ENCODE measurements at regions not wholly inside any gene's neighbourhood (a gene's known extent, or its start where the extent isn't known, plus 50 kb on each side); places are given as distances from the start of the nearest gene placed in this dataset.
A peak's percentile ranks its signal among the peaks of the same experiment; 100 is the strongest.
"Not testable (repeated sequence)": the region's sequence is repeated elsewhere in the genome, so short reads cannot be mapped to it uniquely, and the experiment has no call there.

DNA sequence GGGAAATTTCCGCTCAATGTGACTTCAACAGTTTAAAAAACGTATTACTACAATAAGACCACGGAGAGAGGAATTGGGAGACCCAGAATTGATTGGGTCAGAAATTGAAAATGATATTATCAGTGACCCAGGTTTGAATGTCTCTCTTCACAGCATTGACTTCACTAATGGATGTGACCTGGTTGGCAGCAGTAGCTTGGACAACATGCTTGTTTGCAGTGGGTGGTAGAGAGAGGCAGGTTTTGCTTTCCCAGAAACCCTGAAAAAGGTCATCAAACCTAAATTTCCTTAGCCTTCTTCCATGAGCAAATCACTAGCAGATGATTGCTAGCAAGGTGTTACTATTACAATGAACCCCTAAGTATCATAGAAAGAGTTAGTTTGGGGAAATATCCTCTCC, 89.7 kb upstream of the ANTXRL start:
- intact Hi-C loops (cut with micrococcal nuclease; ENCODE audit: unreplicated experiment): no loop called here

DNA sequence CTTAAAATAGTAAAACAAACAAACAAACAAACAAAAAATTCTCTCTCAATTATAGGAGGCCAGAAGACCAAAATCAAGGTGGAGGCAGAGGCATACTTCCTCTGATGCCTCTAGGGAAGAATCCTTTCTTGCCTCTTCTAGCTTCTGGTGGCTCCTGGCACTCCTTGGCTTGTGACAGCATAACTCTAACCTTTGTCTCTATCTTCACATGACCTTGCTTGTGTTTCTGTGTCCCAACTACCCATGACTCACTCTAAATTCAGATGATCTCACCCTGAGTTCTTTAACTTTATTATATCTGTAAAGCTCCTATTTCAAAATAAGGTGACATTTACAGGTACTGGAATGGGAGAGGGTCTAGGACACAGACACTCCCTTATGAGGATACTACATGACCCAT, 88.3 kb upstream of the ANTXRL start:
- Histone ChIP-seq H3K4me2 (no peak overlapping the region), H3K4me1 (replicated peaks; ENCODE audit: insufficient read depth) (no peaks in the 10 kb centered on the region), H3F3A (ENCODE audit: insufficient read depth, low read depth) (no peaks in the 10 kb centered on the region), H3K9me3 (ENCODE audit: insufficient read depth, low read depth) (no peaks in the 10 kb centered on the region), H4K20me1 (ENCODE audit: insufficient read depth) (no peaks in the 10 kb centered on the region), H3K36me3 (ENCODE audit: low read depth) (no peaks in the 10 kb centered on the region), H3K27ac (no peak overlapping the region), H3K4me3 (no peak overlapping the region), H3K27me3 (ENCODE audit: insufficient read depth, low read depth) (no peaks in the 10 kb centered on the region), H2AFZ (no peak overlapping the region), H3K79me2 (ENCODE audit: low read depth) (no peaks in the 10 kb centered on the region), H3K9me2 (ENCODE audit: insufficient read depth) (no peaks in the 10 kb centered on the region)
- ChIA-PET POLR2A (ENCODE audit: unreplicated experiment) (no interaction called here), CTCF (no interaction called here)
- TF ChIP-seq EZH2 (IDR thresholded peaks at IDR 0.05; ENCODE audit: low read depth): no peak
- TF ChIP-seq, protein P1, sequence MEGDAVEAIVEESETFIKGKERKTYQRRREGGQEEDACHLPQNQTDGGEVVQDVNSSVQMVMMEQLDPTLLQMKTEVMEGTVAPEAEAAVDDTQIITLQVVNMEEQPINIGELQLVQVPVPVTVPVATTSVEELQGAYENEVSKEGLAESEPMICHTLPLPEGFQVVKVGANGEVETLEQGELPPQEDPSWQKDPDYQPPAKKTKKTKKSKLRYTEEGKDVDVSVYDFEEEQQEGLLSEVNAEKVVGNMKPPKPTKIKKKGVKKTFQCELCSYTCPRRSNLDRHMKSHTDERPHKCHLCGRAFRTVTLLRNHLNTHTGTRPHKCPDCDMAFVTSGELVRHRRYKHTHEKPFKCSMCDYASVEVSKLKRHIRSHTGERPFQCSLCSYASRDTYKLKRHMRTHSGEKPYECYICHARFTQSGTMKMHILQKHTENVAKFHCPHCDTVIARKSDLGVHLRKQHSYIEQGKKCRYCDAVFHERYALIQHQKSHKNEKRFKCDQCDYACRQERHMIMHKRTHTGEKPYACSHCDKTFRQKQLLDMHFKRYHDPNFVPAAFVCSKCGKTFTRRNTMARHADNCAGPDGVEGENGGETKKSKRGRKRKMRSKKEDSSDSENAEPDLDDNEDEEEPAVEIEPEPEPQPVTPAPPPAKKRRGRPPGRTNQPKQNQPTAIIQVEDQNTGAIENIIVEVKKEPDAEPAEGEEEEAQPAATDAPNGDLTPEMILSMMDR (conservative IDR thresholded peaks at IDR 0.05): no peak
- peak in 1 of 2 experiments; percentile 52 for DNase-seq
- intact Hi-C loops (cut with micrococcal nuclease; ENCODE audit: unreplicated experiment): no loop called here
- no TSS peak for BruUV-seq (replicated peaks)

More for the DNA sequence above, 89.7 kb upstream of the ANTXRL start:
- Histone ChIP-seq H3K4me3 (no peak overlapping the region), H3K27ac (no peak overlapping the region), H3F3A (ENCODE audit: insufficient read depth, low read depth) (no peaks in the 10 kb centered on the region), H3K27me3 (ENCODE audit: insufficient read depth, low read depth) (no peaks in the 10 kb centered on the region), H3K9me3 (ENCODE audit: insufficient read depth, low read depth) (no peaks in the 10 kb centered on the region), H3K4me2 (no peak overlapping the region), H3K4me1 (replicated peaks; ENCODE audit: insufficient read depth) (no peaks in the 10 kb centered on the region), H3K9me2 (ENCODE audit: insufficient read depth) (no peaks in the 10 kb centered on the region), H3K79me2 (ENCODE audit: low read depth) (no peaks in the 10 kb centered on the region), H4K20me1 (ENCODE audit: insufficient read depth) (no peaks in the 10 kb centered on the region), H2AFZ (no peak overlapping the region), H3K36me3 (ENCODE audit: low read depth) (no peaks in the 10 kb centered on the region)
- DNase-seq: no peak
- POLR2A ChIA-PET (ENCODE audit: unreplicated experiment): no interaction called here
- no peak for TF ChIP-seq EZH2 (IDR thresholded peaks at IDR 0.05; ENCODE audit: low read depth)
- BruUV-seq (replicated peaks): no TSS peak
- CTCF ChIA-PET: no interaction called here

DNA sequence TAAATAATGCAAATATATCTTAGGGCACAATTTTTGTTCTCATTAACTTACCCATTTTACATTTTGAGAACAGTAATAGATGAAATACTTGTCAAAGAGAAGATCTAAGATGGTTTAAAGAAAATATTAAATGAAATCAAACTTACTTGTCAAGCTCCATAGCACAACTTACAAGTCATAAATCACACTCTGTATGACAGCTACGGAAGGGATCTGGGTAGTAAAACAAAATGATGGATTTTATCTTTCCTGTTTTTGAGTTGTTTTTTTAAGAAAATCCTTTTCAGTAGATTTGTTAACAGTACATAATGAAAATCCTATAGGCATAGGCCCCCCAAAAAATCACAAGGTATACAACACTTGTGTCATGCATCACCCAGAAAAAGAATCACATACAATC, 84.4 kb upstream of the ANTXRL start:
- BruUV-seq (replicated peaks); H3F3A ChIP-seq (ENCODE audit: insufficient read depth, low read depth); H4K20me1 ChIP-seq (ENCODE audit: insufficient read depth); H3K27me3 ChIP-seq (ENCODE audit: insufficient read depth, low read depth); H3K9me3 ChIP-seq (ENCODE audit: insufficient read depth, low read depth); H3K4me3 ChIP-seq; H3K4me1 ChIP-seq (replicated peaks; ENCODE audit: insufficient read depth); H3K27ac ChIP-seq; H3K79me2 ChIP-seq (ENCODE audit: low read depth); H2AFZ ChIP-seq; CTCF ChIA-PET; H3K9me2 ChIP-seq (ENCODE audit: insufficient read depth); DNase-seq; POLR2A ChIA-PET (ENCODE audit: unreplicated experiment); H3K4me2 ChIP-seq; intact Hi-C loops (cut with micrococcal nuclease; ENCODE audit: unreplicated experiment); H3K36me3 ChIP-seq (ENCODE audit: low read depth): not testable (repeated sequence)

DNA sequence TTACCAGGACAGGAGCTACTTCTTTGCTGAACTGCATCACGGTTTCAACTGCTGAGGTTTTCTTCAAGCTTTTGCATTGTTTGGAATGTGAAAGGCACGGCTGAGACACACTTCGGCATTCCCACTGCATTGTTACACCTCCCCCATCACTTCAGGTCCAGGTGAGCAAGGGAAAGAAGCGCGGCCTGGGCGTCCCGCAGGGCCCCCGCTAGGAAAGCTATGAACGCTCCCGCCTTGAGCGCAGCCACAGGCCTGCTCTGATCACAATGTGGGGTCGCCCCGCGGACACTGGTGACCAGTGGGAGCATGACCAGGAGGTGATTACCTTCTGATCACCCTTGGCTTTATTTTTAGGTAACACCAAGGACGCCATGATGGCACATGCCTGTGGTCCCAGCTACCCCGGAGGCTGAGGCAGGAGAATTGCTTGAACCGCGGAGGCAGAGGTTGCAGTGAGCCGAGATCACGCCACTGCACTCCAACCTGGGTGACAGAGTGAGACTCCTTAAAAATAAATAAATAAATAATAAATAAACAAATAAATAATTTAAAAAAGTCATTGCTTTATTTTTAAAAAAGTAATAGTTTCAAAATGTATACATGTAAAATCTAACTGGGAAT, 82.2 kb upstream of the ANTXRL start:
- H3K27ac ChIP-seq; H3K4me3 ChIP-seq; H2AFZ ChIP-seq; H3K36me3 ChIP-seq (ENCODE audit: low read depth); H4K20me1 ChIP-seq (ENCODE audit: insufficient read depth); H3F3A ChIP-seq (ENCODE audit: insufficient read depth, low read depth); DNase-seq; H3K79me2 ChIP-seq (ENCODE audit: low read depth); H3K4me1 ChIP-seq (replicated peaks; ENCODE audit: insufficient read depth); POLR2A ChIA-PET (ENCODE audit: unreplicated experiment); CTCF ChIA-PET; intact Hi-C loops (cut with micrococcal nuclease; ENCODE audit: unreplicated experiment); H3K9me2 ChIP-seq (ENCODE audit: insufficient read depth); BruUV-seq (replicated peaks); H3K4me2 ChIP-seq; H3K9me3 ChIP-seq (ENCODE audit: insufficient read depth, low read depth); H3K27me3 ChIP-seq (ENCODE audit: insufficient read depth, low read depth): not testable (repeated sequence)

DNA sequence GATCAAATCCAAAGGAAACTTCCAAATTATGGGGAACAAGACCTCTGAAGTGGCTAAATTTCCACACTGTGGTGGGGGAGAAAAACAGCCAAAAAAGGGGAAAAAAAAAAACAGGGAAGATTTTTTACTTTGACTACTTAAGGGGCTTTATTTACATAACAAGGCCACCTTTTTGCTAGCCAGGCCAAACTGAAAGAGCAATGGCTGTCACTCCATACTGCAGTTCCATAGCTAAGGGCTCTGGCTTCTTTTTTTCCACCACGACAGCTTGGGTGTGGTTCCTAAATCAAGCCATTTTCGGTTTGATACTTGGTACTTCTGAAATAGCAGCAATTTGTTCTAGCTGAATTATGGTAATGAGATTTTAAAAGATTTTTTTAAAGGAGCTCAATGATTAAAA, 76.4 kb upstream of the ANTXRL start:
- DNase-seq; intact Hi-C loops (cut with micrococcal nuclease; ENCODE audit: unreplicated experiment); CTCF ChIA-PET; H2AFZ ChIP-seq; H3K4me3 ChIP-seq; H4K20me1 ChIP-seq (ENCODE audit: insufficient read depth); H3K27me3 ChIP-seq (ENCODE audit: insufficient read depth, low read depth); BruUV-seq (replicated peaks); H3K4me1 ChIP-seq (replicated peaks; ENCODE audit: insufficient read depth); H3K9me2 ChIP-seq (ENCODE audit: insufficient read depth); H3K9me3 ChIP-seq (ENCODE audit: insufficient read depth, low read depth); H3F3A ChIP-seq (ENCODE audit: insufficient read depth, low read depth); H3K27ac ChIP-seq; H3K4me2 ChIP-seq; H3K79me2 ChIP-seq (ENCODE audit: low read depth); POLR2A ChIA-PET (ENCODE audit: unreplicated experiment); H3K36me3 ChIP-seq (ENCODE audit: low read depth): not testable (repeated sequence)

Data from PC-9 (cell line).